ENCODE measurements at regions not wholly inside any gene's neighbourhood (a gene's known extent, or its start where the extent isn't known, plus 50 kb on each side); places are given as distances from the start of the nearest gene placed in this dataset.

DNA sequence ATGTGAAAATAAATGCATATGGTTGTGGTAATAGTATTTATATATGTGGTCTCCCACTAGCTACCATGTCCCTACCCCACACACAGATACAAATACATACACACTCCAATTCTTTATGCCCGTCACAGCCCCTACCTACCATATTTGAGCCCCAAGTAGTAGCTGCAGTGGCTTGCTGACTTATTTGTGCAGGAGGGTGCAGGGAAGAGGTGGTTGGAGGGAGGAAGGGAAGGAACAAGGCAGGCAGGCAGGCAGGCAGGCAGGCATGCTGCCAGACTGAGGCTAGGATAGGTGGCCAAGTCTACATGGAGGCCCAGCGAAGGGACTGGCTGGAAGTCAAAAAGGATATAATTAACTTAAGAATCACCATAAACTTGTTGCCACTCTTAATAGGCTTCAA lies 82.9 kb downstream of the SCN11A start:
- Histone ChIP-seq H3K79me2 (ENCODE audit: low read length) (no peaks in the 10 kb centered on the region), H3K4me3 (ENCODE audit: low read length) (no peak overlapping the region), H3K9ac (ENCODE audit: low read length) (no peak overlapping the region), H3K9me2 (replicated peaks; ENCODE audit: low read length) (no peaks in the 10 kb centered on the region), H3F3A (ENCODE audit: low read length, unreplicated experiment) (no peaks in the 10 kb centered on the region), H2AFZ (ENCODE audit: low read length) (no peak overlapping the region), H3K4me1 (ENCODE audit: insufficient read depth, low read length) (no peaks in the 10 kb centered on the region), H3K36me3 (ENCODE audit: low read depth, low read length) (no peaks in the 10 kb centered on the region), H3K27me3 (ENCODE audit: low read length) (peaks cover 78% of the 10 kb centered on the region), H3K9me3 (ENCODE audit: low read length) (no peaks in the 10 kb centered on the region), H4K20me1 (ENCODE audit: low read length) (no peaks in the 10 kb centered on the region), H3K27ac (ENCODE audit: low read length) (no peak overlapping the region), H3K4me2 (ENCODE audit: low read length) (no peak overlapping the region)
- no TSS peak for BruUV-seq (replicated peaks)
- DNase-seq = no peak
- ATAC-seq = no peak
- intact Hi-C loops (cut with micrococcal nuclease) = no loop called here
- TF ChIP-seq, protein P1, sequence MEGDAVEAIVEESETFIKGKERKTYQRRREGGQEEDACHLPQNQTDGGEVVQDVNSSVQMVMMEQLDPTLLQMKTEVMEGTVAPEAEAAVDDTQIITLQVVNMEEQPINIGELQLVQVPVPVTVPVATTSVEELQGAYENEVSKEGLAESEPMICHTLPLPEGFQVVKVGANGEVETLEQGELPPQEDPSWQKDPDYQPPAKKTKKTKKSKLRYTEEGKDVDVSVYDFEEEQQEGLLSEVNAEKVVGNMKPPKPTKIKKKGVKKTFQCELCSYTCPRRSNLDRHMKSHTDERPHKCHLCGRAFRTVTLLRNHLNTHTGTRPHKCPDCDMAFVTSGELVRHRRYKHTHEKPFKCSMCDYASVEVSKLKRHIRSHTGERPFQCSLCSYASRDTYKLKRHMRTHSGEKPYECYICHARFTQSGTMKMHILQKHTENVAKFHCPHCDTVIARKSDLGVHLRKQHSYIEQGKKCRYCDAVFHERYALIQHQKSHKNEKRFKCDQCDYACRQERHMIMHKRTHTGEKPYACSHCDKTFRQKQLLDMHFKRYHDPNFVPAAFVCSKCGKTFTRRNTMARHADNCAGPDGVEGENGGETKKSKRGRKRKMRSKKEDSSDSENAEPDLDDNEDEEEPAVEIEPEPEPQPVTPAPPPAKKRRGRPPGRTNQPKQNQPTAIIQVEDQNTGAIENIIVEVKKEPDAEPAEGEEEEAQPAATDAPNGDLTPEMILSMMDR (conservative IDR thresholded peaks at IDR 0.05; ENCODE audit: low read depth, low read length) = no peak
- no peak for TF ChIP-seq EZH2 (IDR thresholded peaks at IDR 0.05; ENCODE audit: low read length, unreplicated experiment)
- ChIA-PET CTCF (no interaction called here), POLR2A (ENCODE audit: unreplicated experiment) (no interaction called here)

DNA sequence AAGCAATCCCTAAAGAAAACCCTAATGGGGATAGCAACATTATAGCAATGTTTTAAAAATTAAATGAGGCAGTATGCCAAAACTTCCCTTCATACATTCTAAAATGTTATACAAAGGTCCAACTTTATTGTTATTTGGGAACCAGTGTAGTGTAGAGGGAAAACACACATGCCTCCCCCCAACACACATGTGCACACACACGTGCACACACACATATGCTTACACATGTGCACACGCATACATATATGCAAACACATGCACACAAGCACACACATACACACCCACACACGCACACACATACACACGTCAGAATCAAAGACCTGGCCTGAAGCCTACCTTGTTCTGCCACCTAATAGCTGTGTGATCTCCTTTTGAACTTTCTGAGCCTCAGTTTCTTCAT lies 83.3 kb downstream of the SCN11A start:
- intact Hi-C loops (cut with micrococcal nuclease) = no loop called here
- no peaks in the 10 kb centered on the region for H3K79me2 ChIP-seq (ENCODE audit: low read length)
- no TSS peak for BruUV-seq (replicated peaks)
- H3K4me1 ChIP-seq (ENCODE audit: insufficient read depth, low read length) = no peaks in the 10 kb centered on the region
- no peak overlapping the region for H3K4me2 ChIP-seq (ENCODE audit: low read length)
- H3K9me3 ChIP-seq (ENCODE audit: low read length) = no peaks in the 10 kb centered on the region
- H3K36me3 ChIP-seq (ENCODE audit: low read depth, low read length) = no peaks in the 10 kb centered on the region
- no peak for DNase-seq
- ATAC-seq = no peak
- H3K4me3 ChIP-seq (ENCODE audit: low read length) = no peak overlapping the region
- no peak overlapping the region for H2AFZ ChIP-seq (ENCODE audit: low read length)
- no peak overlapping the region for H3K9ac ChIP-seq (ENCODE audit: low read length)
- peaks cover 75% of the 10 kb centered on the region for H3K27me3 ChIP-seq (ENCODE audit: low read length)
- no peak overlapping the region for H3K27ac ChIP-seq (ENCODE audit: low read length)
- ChIA-PET POLR2A (ENCODE audit: unreplicated experiment) (no interaction called here), CTCF (no interaction called here)
- no peaks in the 10 kb centered on the region for H4K20me1 ChIP-seq (ENCODE audit: low read length)
- TF ChIP-seq EZH2phosphoT487 (IDR thresholded peaks at IDR 0.05; ENCODE audit: borderline replicate concordance, low read length) (no peak), EZH2 (IDR thresholded peaks at IDR 0.05; ENCODE audit: low read length, unreplicated experiment) (no peak)
- TF ChIP-seq, protein P1 (conservative IDR thresholded peaks at IDR 0.05; ENCODE audit: low read depth, low read length) = no peak
- H3F3A ChIP-seq (ENCODE audit: low read length, unreplicated experiment) = no peaks in the 10 kb centered on the region
- H3K9me2 ChIP-seq (replicated peaks; ENCODE audit: low read length) = no peaks in the 10 kb centered on the region

DNA sequence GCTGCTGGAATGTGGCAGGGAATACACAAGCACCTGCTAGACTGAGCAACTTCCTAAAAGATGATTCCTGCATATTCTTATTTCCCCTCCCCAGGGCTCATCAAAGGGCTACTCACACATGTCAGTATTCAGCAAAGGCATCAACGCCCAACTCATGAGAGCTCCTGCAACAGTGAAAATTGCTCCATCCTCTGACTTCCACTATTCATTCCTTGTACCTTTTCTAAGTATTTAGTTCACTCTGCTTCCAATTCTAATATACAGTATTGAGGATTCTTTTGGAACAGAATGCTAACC lies 84.1 kb downstream of the SCN11A start:
- Histone ChIP-seq H3F3A (ENCODE audit: low read length, unreplicated experiment) (no peaks in the 10 kb centered on the region), H3K4me3 (ENCODE audit: low read length) (no peak overlapping the region), H3K27ac (ENCODE audit: low read length) (no peak overlapping the region), H3K4me2 (ENCODE audit: low read length) (no peak overlapping the region), H3K36me3 (ENCODE audit: low read depth, low read length) (no peaks in the 10 kb centered on the region), H4K20me1 (ENCODE audit: low read length) (no peaks in the 10 kb centered on the region), H2AFZ (ENCODE audit: low read length) (no peak overlapping the region), H3K9me3 (ENCODE audit: low read length) (no peaks in the 10 kb centered on the region), H3K4me1 (ENCODE audit: insufficient read depth, low read length) (no peaks in the 10 kb centered on the region), H3K9ac (ENCODE audit: low read length) (no peak overlapping the region), H3K79me2 (ENCODE audit: low read length) (no peaks in the 10 kb centered on the region), H3K9me2 (replicated peaks; ENCODE audit: low read length) (no peaks in the 10 kb centered on the region), H3K27me3 (ENCODE audit: low read length) (peaks cover 73% of the 10 kb centered on the region)
- TF ChIP-seq EZH2phosphoT487 (IDR thresholded peaks at IDR 0.05; ENCODE audit: borderline replicate concordance, low read length) (no peak), EZH2 (IDR thresholded peaks at IDR 0.05; ENCODE audit: low read length, unreplicated experiment) (no peak)
- TF ChIP-seq, protein P1 (conservative IDR thresholded peaks at IDR 0.05; ENCODE audit: low read depth, low read length) = no peak
- no TSS peak for BruUV-seq (replicated peaks)
- intact Hi-C loops (cut with micrococcal nuclease) = no loop called here
- ChIA-PET POLR2A (ENCODE audit: unreplicated experiment) (no interaction called here), CTCF (no interaction called here)
- ATAC-seq = no peak
- DNase-seq = no peak

All from PC-3 (cell line).